ENCODE measurements at regions not wholly inside any gene's neighbourhood (a gene's known extent, or its start where the extent isn't known, plus 50 kb on each side); places are given as distances from the start of the nearest gene placed in this dataset.

DNA sequence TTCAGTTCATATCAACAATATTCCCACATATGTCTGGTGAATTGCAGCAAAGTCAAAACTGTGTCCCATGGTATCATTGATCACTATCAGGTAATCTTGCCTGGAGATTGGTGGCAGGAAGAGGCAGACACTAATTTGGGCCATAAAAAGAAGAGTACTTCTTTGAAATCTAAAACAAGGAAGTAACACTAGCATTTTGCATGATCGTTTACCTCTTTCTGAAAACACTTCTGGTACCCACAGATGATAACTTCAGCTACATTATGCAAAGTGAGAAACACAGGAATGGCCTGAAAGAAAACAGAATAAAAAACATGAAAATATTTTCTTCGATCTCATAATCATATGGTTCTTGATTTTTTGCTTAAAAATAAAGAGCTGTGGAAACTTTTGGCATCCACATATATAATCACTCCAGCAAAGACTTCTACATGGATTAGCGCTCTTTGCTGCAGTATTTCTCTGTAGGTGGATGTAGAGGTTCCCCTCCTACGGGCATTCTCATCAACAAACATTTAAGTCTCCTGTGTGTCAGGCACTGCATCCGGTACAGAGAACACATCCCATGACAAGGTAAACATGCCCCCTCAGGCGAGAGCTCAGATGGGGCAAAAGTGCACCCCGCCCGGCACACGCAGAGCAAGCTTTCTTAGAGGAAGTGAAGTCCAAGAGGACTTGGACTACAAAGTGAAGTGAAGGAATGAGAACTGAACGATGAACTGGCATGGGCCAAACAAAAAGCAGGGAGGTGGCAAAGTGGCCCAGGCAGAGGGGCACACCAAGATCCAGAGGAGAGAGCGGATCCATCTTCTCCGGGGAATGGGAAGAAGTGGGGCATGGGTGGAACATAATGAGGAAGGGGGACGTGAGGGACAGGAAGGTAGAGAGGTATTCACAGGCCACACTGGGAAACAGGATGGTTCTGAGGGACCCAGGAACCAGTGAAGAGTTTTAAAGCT, 68.0 kb upstream of the RIOK3 start (continued):
- TF ChIP-seq ZNF772 (CRISPR knock-in tag; IDR thresholded peaks at IDR 0.05) = 0 out of 2 replicates have a peak, but pooled peaks have one; percentile 44
- no peak for TF ChIP-seq ZNF543 (CRISPR knock-in tag; IDR thresholded peaks at IDR 0.05)
- TF ChIP-seq GATAD1 (CRISPR knock-in tag; IDR thresholded peaks at IDR 0.05) = peak; percentile 23; the same call in 1 of the 2 replicates
- TF ChIP-seq, protein P1, sequence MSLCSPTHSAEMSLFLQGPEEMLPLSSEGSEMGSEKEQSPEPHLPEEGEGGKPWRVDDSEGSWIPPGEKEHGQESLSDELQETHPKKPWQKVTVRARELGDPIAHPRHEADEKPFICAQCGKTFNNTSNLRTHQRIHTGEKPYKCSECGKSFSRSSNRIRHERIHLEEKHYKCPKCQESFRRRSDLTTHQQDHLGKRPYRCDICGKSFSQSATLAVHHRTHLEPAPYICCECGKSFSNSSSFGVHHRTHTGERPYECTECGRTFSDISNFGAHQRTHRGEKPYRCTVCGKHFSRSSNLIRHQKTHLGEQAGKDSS (CRISPR knock-in tag; IDR thresholded peaks at IDR 0.05; ENCODE audit: borderline replicate concordance, low read depth) = 0 out of 2 replicates have a peak, but pooled peaks have one; percentile 23
- TF ChIP-seq HDAC1 (CRISPR knock-in tag; IDR thresholded peaks at IDR 0.05) = peak; percentile 84
- TF ChIP-seq GATAD2A (CRISPR knock-in tag; IDR thresholded peaks at IDR 0.05) = peak; percentile 91
- TF ChIP-seq FOXK1 (CRISPR knock-in tag; IDR thresholded peaks at IDR 0.05; ENCODE audit: borderline replicate concordance, low read depth) = peak; percentile 86; the same call in 1 of the 2 replicates
- peak; percentile 36; the same call in 1 of the 2 replicates for TF ChIP-seq KDM2A (CRISPR knock-in tag; IDR thresholded peaks at IDR 0.05; ENCODE audit: borderline replicate concordance, low read depth)
- peak; percentile 78 for TF ChIP-seq HNF4G (IDR thresholded peaks at IDR 0.05; ENCODE audit: borderline replicate concordance, low read depth, low read length)
- peak; percentile 82; the same call in 1 of the 2 replicates for TF ChIP-seq HNF4G (CRISPR knock-in tag; IDR thresholded peaks at IDR 0.05; ENCODE audit: borderline replicate concordance, low read depth)
- peak; percentile 44; the same call in 1 of the 2 replicates for TF ChIP-seq BCL6 (CRISPR knock-in tag; IDR thresholded peaks at IDR 0.05)
- TF ChIP-seq ZNF430 (CRISPR knock-in tag; IDR thresholded peaks at IDR 0.05) = 0 out of 2 replicates have a peak, but pooled peaks have one; percentile 9
- TF ChIP-seq, protein P2, sequence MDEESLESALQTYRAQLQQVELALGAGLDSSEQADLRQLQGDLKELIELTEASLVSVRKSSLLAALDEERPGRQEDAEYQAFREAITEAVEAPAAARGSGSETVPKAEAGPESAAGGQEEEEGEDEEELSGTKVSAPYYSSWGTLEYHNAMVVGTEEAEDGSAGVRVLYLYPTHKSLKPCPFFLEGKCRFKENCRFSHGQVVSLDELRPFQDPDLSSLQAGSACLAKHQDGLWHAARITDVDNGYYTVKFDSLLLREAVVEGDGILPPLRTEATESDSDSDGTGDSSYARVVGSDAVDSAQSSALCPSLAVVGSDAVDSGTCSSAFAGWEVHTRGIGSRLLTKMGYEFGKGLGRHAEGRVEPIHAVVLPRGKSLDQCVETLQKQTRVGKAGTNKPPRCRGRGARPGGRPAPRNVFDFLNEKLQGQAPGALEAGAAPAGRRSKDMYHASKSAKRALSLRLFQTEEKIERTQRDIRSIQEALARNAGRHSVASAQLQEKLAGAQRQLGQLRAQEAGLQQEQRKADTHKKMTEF (CRISPR knock-in tag; IDR thresholded peaks at IDR 0.05) = peak; percentile 72
- TF ChIP-seq KLF16 (CRISPR knock-in tag; IDR thresholded peaks at IDR 0.05) = 0 out of 4 replicates have a peak, but pooled peaks of 1 of the 2 experiments have one; percentile 33
- TF ChIP-seq MEF2D (CRISPR knock-in tag; IDR thresholded peaks at IDR 0.05) = peak; percentile 73; the same call in 1 of the 2 replicates
- TF ChIP-seq, protein P3, sequence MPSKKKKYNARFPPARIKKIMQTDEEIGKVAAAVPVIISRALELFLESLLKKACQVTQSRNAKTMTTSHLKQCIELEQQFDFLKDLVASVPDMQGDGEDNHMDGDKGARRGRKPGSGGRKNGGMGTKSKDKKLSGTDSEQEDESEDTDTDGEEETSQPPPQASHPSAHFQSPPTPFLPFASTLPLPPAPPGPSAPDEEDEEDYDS (CRISPR knock-in tag; IDR thresholded peaks at IDR 0.05) = peak; percentile 16; the same call in 1 of the 2 replicates
- peak in 1 of 2 experiments; percentile 85; a peak in 2 of 4 replicates for TF ChIP-seq EP300 (IDR thresholded peaks at IDR 0.05; ENCODE audit: low read depth in 2 of 2, low read length in 2 of 2)
- TF ChIP-seq EP300 (CRISPR knock-in tag; IDR thresholded peaks at IDR 0.05; ENCODE audit: borderline replicate concordance) = peak; percentile 51; the same call in 1 of the 2 replicates
- peak; percentile 72; the same call in 1 of the 2 replicates for TF ChIP-seq ERF (CRISPR knock-in tag; IDR thresholded peaks at IDR 0.05)
- 0 out of 2 replicates have a peak, but pooled peaks have one; percentile 33 for TF ChIP-seq DNMT3B (CRISPR knock-in tag; conservative IDR thresholded peaks at IDR 0.05)
- TF ChIP-seq SETDB1 (CRISPR knock-in tag; IDR thresholded peaks at IDR 0.05; ENCODE audit: borderline replicate concordance) = no peak
- TF ChIP-seq MAZ (IDR thresholded peaks at IDR 0.05; ENCODE audit: borderline replicate concordance, low read depth, low read length) = peak; percentile 43; the same call in 1 of the 2 replicates
- no peak for TF ChIP-seq MAZ (CRISPR knock-in tag; IDR thresholded peaks at IDR 0.05; ENCODE audit: low read depth)
- TF ChIP-seq FOXA3 (CRISPR knock-in tag; IDR thresholded peaks at IDR 0.05) = peak; percentile 98
